MM.1S (cell line): ENCODE measurements at regions not wholly inside any gene's neighbourhood (a gene's known extent, or its start where the extent isn't known, plus 50 kb on each side); places are given as distances from the start of the nearest gene placed in this dataset.

Experiments used
- DNase-seq: peaks from one replicate; pipeline ENCODE4 v3.0.0-alpha.2; 2015
- H2AFZ ChIP-seq: fragments of 300-600 bp; sonication (generic); 2 replicates; pipeline ENCODE4 v1.6.0; 2016; ENCODE audit warnings: antibody characterized with exemption, low read length
- H3F3A ChIP-seq: fragments of 300-600 bp; sonication (generic); 2 replicates; pipeline ENCODE4 v1.6.1; 2016; ENCODE audit warnings: mild to moderate bottlenecking, antibody characterized with exemption, low read length, moderate library complexity, mixed read lengths; ENCODE audit not compliant: insufficient read depth
- H3K27ac ChIP-seq: fragments of 300-600 bp; sonication (generic); 2 replicates; pipeline ENCODE4 v1.5.1; 2016; ENCODE audit warnings: mild to moderate bottlenecking, low read length
- H3K27me3 ChIP-seq: fragments of 300-600 bp; sonication (generic); replicated peaks from 2 replicates; pipeline ENCODE4 v1.6.0; 2016; ENCODE audit warnings: low read length; ENCODE audit not compliant: insufficient read depth
- H3K36me3 ChIP-seq: fragments of 300-600 bp; sonication (generic); replicated peaks from 2 replicates; pipeline ENCODE4 v1.6.1; 2016; ENCODE audit warnings: mild to moderate bottlenecking, low read length, mixed read lengths; ENCODE audit not compliant: insufficient read depth
- H3K4me1 ChIP-seq: fragments of 300-600 bp; sonication (generic); 2 replicates; pipeline ENCODE4 v1.6.1; 2016; ENCODE audit warnings: low read length, mixed read lengths
- H3K4me2 ChIP-seq: fragments of 300-600 bp; sonication (generic); 2 replicates; pipeline ENCODE4 v1.6.0; 2016; ENCODE audit warnings: low read depth, low read length
- H3K4me3 ChIP-seq: fragments of 300-600 bp; sonication (generic); 2 replicates; pipeline ENCODE4 v1.5.1; 2016; ENCODE audit warnings: low read length, mixed read lengths
- H3K79me2 ChIP-seq: fragments of 300-600 bp; sonication (generic); 2 replicates; pipeline ENCODE4 v1.6.1; 2016; ENCODE audit warnings: mixed run types, low read length, mixed read lengths
- H3K9ac ChIP-seq: fragments of 300-600 bp; sonication (generic); 2 replicates; pipeline ENCODE4 v1.6.1; 2016; ENCODE audit warnings: low read length, mixed read lengths
- H3K9me2 ChIP-seq: fragments of 300-600 bp; sonication (generic); replicated peaks from 2 replicates; pipeline ENCODE4 v1.6.1; 2016; ENCODE audit warnings: mild to moderate bottlenecking, low read length, mixed read lengths; ENCODE audit not compliant: insufficient read depth
- H3K9me3 ChIP-seq: fragments of 300-600 bp; sonication (generic); replicated peaks from 2 replicates; pipeline ENCODE4 v1.6.1; 2016; ENCODE audit warnings: mild to moderate bottlenecking, low read length, mixed read lengths; ENCODE audit not compliant: insufficient read depth
- H4K20me1 ChIP-seq: fragments of 300-600 bp; sonication (generic); 2 replicates; pipeline ENCODE4 v1.6.1; 2016; ENCODE audit warnings: mild to moderate bottlenecking, low read length, moderate library complexity, mixed read lengths; ENCODE audit not compliant: insufficient read depth
- CTCF ChIP-seq: fragments of 300-600 bp; sonication (generic); IDR thresholded peaks from 2 replicates; pipeline ENCODE4 v1.5.1; 2016; ENCODE audit warnings: antibody characterized with exemption, low read length, mixed read lengths
- EZH2 ChIP-seq: fragments of 300-600 bp; sonication (generic); optimal IDR thresholded peaks from 2 replicates; pipeline ENCODE3; 2017; ENCODE audit warnings: low read depth, mild to moderate bottlenecking, antibody characterized with exemption, low read length, mixed read lengths
- EZH2phosphoT487 ChIP-seq: fragments of 300-600 bp; sonication (generic); IDR thresholded peaks from 2 replicates; pipeline ENCODE4 v1.6.1; 2018; ENCODE audit warnings: antibody characterized with exemption, low read length

GRCh38 chr6:44657206-44657819 lies 269.8 kb downstream of the CDC5L start:
- Histone ChIP-seq H3K9ac (no peak overlapping the region), H3K27me3 (no peaks in the 10 kb centered on the region), H3F3A (no peaks in the 10 kb centered on the region), H3K36me3 (no peaks in the 10 kb centered on the region), H3K9me3 (no peaks in the 10 kb centered on the region), H3K4me2 (no peak overlapping the region), H3K79me2 (no peaks in the 10 kb centered on the region), H3K27ac (no peak overlapping the region), H2AFZ (no peak overlapping the region), H3K9me2 (no peaks in the 10 kb centered on the region), H4K20me1 (no peaks in the 10 kb centered on the region), H3K4me3 (no peak overlapping the region), H3K4me1 (peaks cover 6% of the 10 kb centered on the region; the same call in 1 of the 2 replicates)
- no peak for DNase-seq
- no peak for TF ChIP-seq EZH2phosphoT487
- TF ChIP-seq CTCF = no peak
- no peak for TF ChIP-seq EZH2

- Histone ChIP-seq H3K9ac (no peak overlapping the region), H3K4me1 (peaks cover 12% of the 10 kb centered on the region; the same call in 1 of the 2 replicates), H2AFZ (no peak overlapping the region), H3K36me3 (no peaks in the 10 kb centered on the region), H3K9me2 (no peaks in the 10 kb centered on the region), H3K27ac (no peak overlapping the region), H3K4me2 (no peak overlapping the region), H3K4me3 (no peak overlapping the region), H3F3A (no peaks in the 10 kb centered on the region), H3K9me3 (no peaks in the 10 kb centered on the region), H3K79me2 (no peaks in the 10 kb centered on the region), H4K20me1 (no peaks in the 10 kb centered on the region), H3K27me3 (no peaks in the 10 kb centered on the region)
- DNase-seq = no peak
- TF ChIP-seq EZH2phosphoT487 (no peak), EZH2 (no peak), CTCF (no peak)
These were observed 271.1 kb downstream of the CDC5L start for GRCh38 chr6:44658571-44658970.

- no peaks in the 10 kb centered on the region for H3K9me3 ChIP-seq
- no peak overlapping the region for H2AFZ ChIP-seq
- no peaks in the 10 kb centered on the region for H3K27me3 ChIP-seq
- no peak overlapping the region for H3K4me3 ChIP-seq
- H3K9me2 ChIP-seq = no peaks in the 10 kb centered on the region
- H4K20me1 ChIP-seq = no peaks in the 10 kb centered on the region
- no peaks in the 10 kb centered on the region for H3K36me3 ChIP-seq
- H3K4me1 ChIP-seq = peaks cover 12% of the 10 kb centered on the region; the same call in 1 of the 2 replicates
- no peak overlapping the region for H3K4me2 ChIP-seq
- TF ChIP-seq EZH2 = no peak
- no peak for TF ChIP-seq CTCF
- TF ChIP-seq EZH2phosphoT487 = no peak
- no peaks in the 10 kb centered on the region for H3F3A ChIP-seq
- DNase-seq = no peak
- H3K27ac ChIP-seq = no peak overlapping the region
- H3K9ac ChIP-seq = no peak overlapping the region
- no peaks in the 10 kb centered on the region for H3K79me2 ChIP-seq
These were observed 272.2 kb downstream of the CDC5L start for GRCh38 chr6:44659726-44660125.
